Caco-2 (cell line): ENCODE measurements at regions not wholly inside any gene's neighbourhood (a gene's known extent, or its start where the extent isn't known, plus 50 kb on each side); places are given as distances from the start of the nearest gene placed in this dataset.

Experiments
- BruUV-seq: library from RNA; stranded (reverse); fragments of 400-500 nt; replicated peaks from 2 replicates; lab custom pipeline; 2021; lab: Mats Ljungman, UMichigan
- CTCF ChIA-PET: fragments of 300-600 bp; sonication (Branson Sonifier 250); formaldehyde crosslinking; loops from one replicate; lab custom pipeline; 2022; ENCODE audit warnings: antibody characterized with exemption; lab: Charles Lee
- POLR2A ChIA-PET: fragments of 300-600 bp; sonication (Branson Sonifier 250); formaldehyde crosslinking; loops from one replicate; lab custom pipeline; 2022; ENCODE audit warnings: antibody characterized with exemption; lab: Charles Lee
- DNase-seq, 2 experiments: peaks; one replicate each; pipeline versions ENCODE4 v3.0.0 to v3.0.0-alpha.2; 2020 to 2022
- H3K27me3 ChIP-seq: replicated peaks from 2 replicates; pipeline ENCODE4 v1.6.0; 2011; ENCODE audit warnings: low read length; ENCODE audit not compliant: control insufficient read depth, insufficient read depth
- H3K36me3 ChIP-seq: 2 replicates; pipeline ENCODE4 v1.5.1; 2011; ENCODE audit warnings: low read length; ENCODE audit not compliant: control insufficient read depth, insufficient read depth
- H3K4me1 ChIP-seq: fragments of 250-450 bp; sonication (Bioruptor Pico); 2 replicates; pipeline ENCODE4 v1.5.1; 2020; ENCODE audit warnings: mild to moderate bottlenecking
- H3K4me3 ChIP-seq: 2 replicates; pipeline ENCODE4 v1.5.1; 2011; ENCODE audit warnings: low read depth, mild to moderate bottlenecking, control low read depth, low read length
- H3K9me3 ChIP-seq: fragments of 250-450 bp; sonication (Bioruptor Pico); 2 replicates; pipeline ENCODE4 v1.5.1; 2020; ENCODE audit warnings: mild to moderate bottlenecking, moderate library complexity
- H3K27ac Mint-ChIP-seq: one replicate; pipeline ENCODE4 v1.8.0; 2022; ENCODE audit warnings: mixed read lengths; ENCODE audit not compliant: unreplicated experiment
- H3K27me3 Mint-ChIP-seq: one replicate; pipeline ENCODE4 v1.8.0; 2022; ENCODE audit warnings: mixed read lengths; ENCODE audit not compliant: insufficient read depth, unreplicated experiment
- H3K36me3 Mint-ChIP-seq: one replicate; pipeline ENCODE4 v1.8.0; 2022; ENCODE audit warnings: mild to moderate bottlenecking, mixed read lengths; ENCODE audit not compliant: insufficient read depth, unreplicated experiment
- H3K4me1 Mint-ChIP-seq: one replicate; pipeline ENCODE4 v1.8.0; 2022; ENCODE audit warnings: low read depth, mixed read lengths; ENCODE audit not compliant: unreplicated experiment
- H3K4me3 Mint-ChIP-seq: one replicate; pipeline ENCODE4 v1.8.0; 2022; ENCODE audit warnings: mild to moderate bottlenecking, moderate library complexity, mixed read lengths; ENCODE audit not compliant: unreplicated experiment
- H3K9me3 Mint-ChIP-seq: one replicate; pipeline ENCODE4 v1.8.0; 2022; ENCODE audit warnings: mixed read lengths; ENCODE audit not compliant: unreplicated experiment
- intact Hi-C: fragments of 100-400 bp; cut with micrococcal nuclease; formaldehyde crosslinking; loops from one replicate; pipeline ENCODE4 v1.10.0; 2022; ENCODE audit not compliant: unreplicated experiment
- TF ChIP-seq, protein P1 (sequence below), 2 experiments: fragments of 200-600 bp in 1 of 2; IDR thresholded peaks; 1 replicate in 1 of 2; 2 replicates in 1 of 2; pipeline versions ENCODE4 v1.5.1 to v1.8.0; 2011 to 2022; ENCODE audit warnings: antibody characterized with exemption in 1 of 2, control low read depth in 1 of 2, inconsistent platforms in 1 of 2, low read depth in 1 of 2, low read length in 1 of 2, mild to moderate bottlenecking in 1 of 2, moderate library complexity in 1 of 2; ENCODE audit not compliant: insufficient read depth in 1 of 2, severe bottlenecking in 1 of 2, unreplicated experiment in 1 of 2

DNA sequence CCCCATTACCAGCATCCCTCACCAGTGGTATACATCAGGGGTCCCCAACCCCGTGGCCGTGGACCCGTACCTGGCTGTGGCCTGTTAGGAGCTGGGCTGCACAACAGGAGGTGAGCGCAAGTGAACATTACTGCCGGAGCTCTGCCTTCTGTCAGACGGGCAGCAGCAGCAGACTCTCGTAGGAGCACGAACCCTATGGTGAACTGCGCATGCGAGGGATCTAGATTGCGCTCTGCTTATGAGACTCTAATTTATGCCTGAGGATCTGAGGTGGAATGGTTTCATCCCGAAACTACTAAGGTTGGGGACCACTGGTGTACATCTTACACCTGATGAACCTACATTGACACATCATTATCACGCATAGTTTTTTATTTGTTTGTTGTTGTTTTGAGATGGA lies 52.8 kb upstream of the DHX15 start:
- POLR2A ChIA-PET, result no interaction called here
- BruUV-seq, result no TSS peak
- no peak overlapping the region for H3K27ac Mint-ChIP-seq
- H3K9me3 ChIP-seq, result no peaks in the 10 kb centered on the region
- no peaks in the 10 kb centered on the region for H3K36me3 Mint-ChIP-seq
- no peaks in the 10 kb centered on the region for H3K27me3 ChIP-seq
- no peak for DNase-seq
- TF ChIP-seq, protein P1, sequence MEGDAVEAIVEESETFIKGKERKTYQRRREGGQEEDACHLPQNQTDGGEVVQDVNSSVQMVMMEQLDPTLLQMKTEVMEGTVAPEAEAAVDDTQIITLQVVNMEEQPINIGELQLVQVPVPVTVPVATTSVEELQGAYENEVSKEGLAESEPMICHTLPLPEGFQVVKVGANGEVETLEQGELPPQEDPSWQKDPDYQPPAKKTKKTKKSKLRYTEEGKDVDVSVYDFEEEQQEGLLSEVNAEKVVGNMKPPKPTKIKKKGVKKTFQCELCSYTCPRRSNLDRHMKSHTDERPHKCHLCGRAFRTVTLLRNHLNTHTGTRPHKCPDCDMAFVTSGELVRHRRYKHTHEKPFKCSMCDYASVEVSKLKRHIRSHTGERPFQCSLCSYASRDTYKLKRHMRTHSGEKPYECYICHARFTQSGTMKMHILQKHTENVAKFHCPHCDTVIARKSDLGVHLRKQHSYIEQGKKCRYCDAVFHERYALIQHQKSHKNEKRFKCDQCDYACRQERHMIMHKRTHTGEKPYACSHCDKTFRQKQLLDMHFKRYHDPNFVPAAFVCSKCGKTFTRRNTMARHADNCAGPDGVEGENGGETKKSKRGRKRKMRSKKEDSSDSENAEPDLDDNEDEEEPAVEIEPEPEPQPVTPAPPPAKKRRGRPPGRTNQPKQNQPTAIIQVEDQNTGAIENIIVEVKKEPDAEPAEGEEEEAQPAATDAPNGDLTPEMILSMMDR (IDR thresholded peaks at IDR 0.05; ENCODE audit: insufficient read depth in 1 of 2, low read depth in 1 of 2, low read length in 1 of 2, severe bottlenecking in 1 of 2, unreplicated experiment in 1 of 2), result no peak
- no peaks in the 10 kb centered on the region for H3K36me3 ChIP-seq
- intact Hi-C loops, result no loop called here
- H3K4me1 Mint-ChIP-seq, result no peaks in the 10 kb centered on the region
- CTCF ChIA-PET, result no interaction called here
- H3K27me3 Mint-ChIP-seq, result no peaks in the 10 kb centered on the region
- no peak overlapping the region for H3K4me3 Mint-ChIP-seq
- H3K9me3 Mint-ChIP-seq, result no peaks in the 10 kb centered on the region
- H3K4me3 ChIP-seq, result no peak overlapping the region
- peaks cover 9% of the 10 kb centered on the region for H3K4me1 ChIP-seq

DNA sequence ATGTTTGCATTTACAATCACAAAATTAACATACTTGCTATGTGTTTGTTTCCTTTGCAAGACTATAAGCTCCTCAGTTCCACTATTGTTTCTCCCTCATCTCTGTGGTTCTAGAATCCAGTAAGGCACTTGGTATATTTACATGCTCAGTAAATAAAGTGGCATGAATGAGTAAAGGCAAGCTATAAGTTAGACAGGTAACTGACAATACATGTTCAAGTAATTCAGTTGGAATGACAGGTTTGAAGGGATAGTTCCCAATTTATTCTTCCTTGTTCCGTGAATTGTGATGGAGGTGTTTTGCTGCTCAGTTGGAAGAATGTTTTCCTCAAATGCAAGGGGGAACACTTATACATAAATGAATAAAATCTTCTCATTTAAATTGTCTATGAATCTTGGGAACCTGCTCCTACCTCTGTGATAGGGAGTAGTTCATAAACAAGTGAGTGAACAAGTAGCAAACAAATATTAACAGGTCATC lies 54.1 kb upstream of the DHX15 start:
- Histone ChIP-seq H3K4me1 (peaks cover 13% of the 10 kb centered on the region), H3K36me3 (no peaks in the 10 kb centered on the region), H3K27me3 (no peaks in the 10 kb centered on the region), H3K9me3 (no peaks in the 10 kb centered on the region), H3K4me3 (no peak overlapping the region)
- Mint-ChIP-seq H3K36me3 (no peaks in the 10 kb centered on the region), H3K4me1 (peaks cover 7% of the 10 kb centered on the region), H3K27ac (no peak overlapping the region), H3K9me3 (no peaks in the 10 kb centered on the region), H3K4me3 (no peak overlapping the region), H3K27me3 (no peaks in the 10 kb centered on the region)
- TF ChIP-seq, protein P1 (IDR thresholded peaks at IDR 0.05; ENCODE audit: insufficient read depth in 1 of 2, low read depth in 1 of 2, low read length in 1 of 2, severe bottlenecking in 1 of 2, unreplicated experiment in 1 of 2), result no peak
- no TSS peak for BruUV-seq
- intact Hi-C loops, result no loop called here
- POLR2A ChIA-PET, result no interaction called here
- CTCF ChIA-PET, result no interaction called here
- DNase-seq, result no peak

DNA sequence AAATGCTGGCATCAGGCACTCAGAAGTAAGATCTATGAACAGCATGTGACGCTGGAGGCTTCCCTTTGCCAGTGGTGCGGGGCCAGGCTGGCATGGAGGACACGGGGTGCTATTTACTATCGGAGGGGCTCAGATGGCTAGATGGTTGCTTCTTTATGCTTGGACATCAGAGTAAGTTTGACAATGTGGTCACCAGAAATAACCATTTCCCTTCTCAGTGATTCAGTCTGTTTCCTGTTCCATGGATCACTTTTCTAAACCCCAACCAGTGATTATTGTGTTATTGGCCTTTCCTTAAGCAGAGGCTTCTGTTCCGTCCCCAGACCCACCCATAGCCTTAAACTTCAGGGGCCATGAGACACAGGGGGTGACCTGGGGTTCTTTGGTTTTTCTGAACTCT lies 55.4 kb upstream of the DHX15 start:
- intact Hi-C loops, result loop anchor here (5.0 kb wide), 1 partner anchor 72 kb away; no protein-coding TSS in a partner anchor
- CTCF ChIA-PET, result interaction anchor here (0.6 kb wide), 1 partner anchor 16 kb away, joined by 4 read pairs; no protein-coding TSS in a partner anchor
- no TSS peak for BruUV-seq
- Mint-ChIP-seq H3K27me3 (no peaks in the 10 kb centered on the region), H3K9me3 (no peaks in the 10 kb centered on the region), H3K36me3 (no peaks in the 10 kb centered on the region), H3K4me3 (no peak overlapping the region), H3K27ac (no peak overlapping the region), H3K4me1 (peaks cover 16% of the 10 kb centered on the region)
- Histone ChIP-seq H3K9me3 (no peaks in the 10 kb centered on the region), H3K36me3 (no peaks in the 10 kb centered on the region), H3K4me1 (peaks cover 24% of the 10 kb centered on the region), H3K27me3 (no peaks in the 10 kb centered on the region), H3K4me3 (no peak overlapping the region)
- TF ChIP-seq, protein P1 (IDR thresholded peaks at IDR 0.05; ENCODE audit: insufficient read depth in 1 of 2, low read depth in 1 of 2, low read length in 1 of 2, severe bottlenecking in 1 of 2, unreplicated experiment in 1 of 2), result no peak
- DNase-seq, result no peak
- POLR2A ChIA-PET, result no interaction called here
